DOHH2 (cell line): ENCODE measurements at regions not wholly inside any gene's neighbourhood (a gene's known extent, or its start where the extent isn't known, plus 50 kb on each side); places are given as distances from the start of the nearest gene placed in this dataset.
A peak's percentile ranks its signal among the peaks of the same experiment; 100 is the strongest.

Source experiments
- H3F3A ChIP-seq: fragments of 200-600 bp; sonication (generic), shearing (Covaris generic); 2 replicates; pipeline ENCODE4 v1.6.0; 2016; ENCODE audit warnings: antibody characterized with exemption, mild to moderate bottlenecking; ENCODE audit not compliant: control insufficient read depth, insufficient read depth
- H3K27ac ChIP-seq: fragments of 200-600 bp; sonication (generic); 2 replicates; pipeline ENCODE4 v1.5.1; 2014; ENCODE audit warnings: low read depth, mild to moderate bottlenecking, low read length, moderate library complexity
- H3K27me3 ChIP-seq: fragments of 200-600 bp; sonication (generic); 2 replicates; pipeline ENCODE4 v1.6.1; 2014; ENCODE audit warnings: mild to moderate bottlenecking, low read length, mixed read lengths; ENCODE audit not compliant: control insufficient read depth
- H3K36me3 ChIP-seq: fragments of 200-600 bp; sonication (generic); 2 replicates; pipeline ENCODE4 v1.6.1; 2014; ENCODE audit warnings: mild to moderate bottlenecking, low read length, moderate library complexity, mixed read lengths; ENCODE audit not compliant: control insufficient read depth
- H3K4me1 ChIP-seq: fragments of 200-600 bp; sonication (generic); 2 replicates; pipeline ENCODE4 v1.6.1; 2014; ENCODE audit warnings: mild to moderate bottlenecking, low read length, mixed read lengths; ENCODE audit not compliant: control insufficient read depth
- H3K4me2 ChIP-seq: fragments of 200-600 bp; sonication (generic); 2 replicates; pipeline ENCODE4 v1.6.0; 2014; ENCODE audit warnings: mild to moderate bottlenecking, low read length, moderate library complexity
- H3K4me3 ChIP-seq: fragments of 200-600 bp; sonication (generic); 2 replicates; pipeline ENCODE4 v1.5.1; 2014; ENCODE audit warnings: mild to moderate bottlenecking, low read length, mixed read lengths
- H3K79me2 ChIP-seq: fragments of 200-600 bp; sonication (generic); 2 replicates; pipeline ENCODE4 v1.6.1; 2014; ENCODE audit warnings: mild to moderate bottlenecking, low read length, mixed read lengths; ENCODE audit not compliant: control insufficient read depth
- H3K9me2 ChIP-seq: fragments of 200-600 bp; sonication (generic); replicated peaks from 2 replicates; pipeline ENCODE4 v1.6.1; 2014; ENCODE audit warnings: mild to moderate bottlenecking, low read length, mixed read lengths; ENCODE audit not compliant: control insufficient read depth
- H3K9me3 ChIP-seq: fragments of 200-600 bp; sonication (generic); 2 replicates; pipeline ENCODE4 v1.6.1; 2014; ENCODE audit warnings: antibody characterized with exemption, low read length, mixed read lengths; ENCODE audit not compliant: control insufficient read depth, insufficient read depth
- H4K20me1 ChIP-seq: fragments of 200-600 bp; sonication (generic); 2 replicates; pipeline ENCODE4 v1.6.0; 2014; ENCODE audit warnings: low read depth, mild to moderate bottlenecking, antibody characterized with exemption, low read length, moderate library complexity; ENCODE audit not compliant: control insufficient read depth, insufficient read depth
- EZH2phosphoT487 ChIP-seq: fragments of 200-600 bp; sonication (generic); IDR thresholded peaks from 2 replicates; pipeline ENCODE4 v1.6.1; 2017; ENCODE audit warnings: borderline replicate concordance, mild to moderate bottlenecking, antibody characterized with exemption, low read length, moderate library complexity, mixed read lengths
- TF ChIP-seq, protein P1 (sequence below): fragments of 200-600 bp; sonication (generic); IDR thresholded peaks from one replicate; pipeline ENCODE4 v1.5.1; 2014; ENCODE audit warnings: antibody characterized with exemption, mild to moderate bottlenecking, low read depth, low read length; ENCODE audit not compliant: poor library complexity, severe bottlenecking

DNA sequence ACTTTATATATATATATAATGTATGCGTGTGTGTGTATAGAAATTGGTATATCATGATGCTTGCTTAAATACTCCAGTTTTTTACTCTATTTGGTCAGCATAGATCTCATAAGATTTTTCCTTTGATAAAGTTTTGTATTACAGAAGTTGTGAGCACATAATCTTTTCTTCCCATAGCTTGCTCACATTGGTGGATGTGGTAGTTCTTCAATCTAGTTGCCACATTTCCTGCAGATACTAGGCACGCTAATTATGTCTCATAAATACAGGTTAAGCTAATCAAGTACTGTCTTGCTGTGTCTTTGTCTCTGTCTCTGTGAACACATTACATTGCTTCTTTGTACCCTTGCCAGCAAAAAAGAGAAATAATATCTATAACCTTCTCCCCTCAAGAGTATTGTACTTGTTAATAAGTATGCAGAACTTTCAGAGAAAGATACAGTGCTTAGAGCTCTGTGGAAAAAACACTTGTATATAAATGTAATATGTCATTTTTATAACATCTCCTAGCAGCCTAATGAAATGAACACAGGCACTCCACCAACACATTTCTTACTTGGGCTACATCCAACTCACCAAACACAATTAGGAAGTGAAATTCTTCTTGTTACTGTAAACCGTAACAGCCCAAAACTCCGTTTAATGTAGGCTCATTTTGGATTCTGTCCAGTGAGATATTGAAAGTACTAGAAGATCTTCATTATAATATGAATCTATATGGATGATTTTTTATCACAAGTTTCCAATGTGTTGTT, 306.7 kb upstream of the SLC8A1 start:
- Histone ChIP-seq H3K79me2 (no peaks in the 10 kb centered on the region), H3K36me3 (no peaks in the 10 kb centered on the region), H3F3A (no peaks in the 10 kb centered on the region), H3K9me3 (no peaks in the 10 kb centered on the region), H3K27ac (no peak overlapping the region), H3K4me2 (no peak overlapping the region), H3K4me3 (no peak overlapping the region), H3K27me3 (no peaks in the 10 kb centered on the region), H3K4me1 (0 out of 2 replicates have a peak, but pooled peaks cover 7% of the 10 kb centered on the region), H4K20me1 (no peaks in the 10 kb centered on the region), H3K9me2 (no peaks in the 10 kb centered on the region)
- TF ChIP-seq EZH2phosphoT487, result no peak
- TF ChIP-seq, protein P1, sequence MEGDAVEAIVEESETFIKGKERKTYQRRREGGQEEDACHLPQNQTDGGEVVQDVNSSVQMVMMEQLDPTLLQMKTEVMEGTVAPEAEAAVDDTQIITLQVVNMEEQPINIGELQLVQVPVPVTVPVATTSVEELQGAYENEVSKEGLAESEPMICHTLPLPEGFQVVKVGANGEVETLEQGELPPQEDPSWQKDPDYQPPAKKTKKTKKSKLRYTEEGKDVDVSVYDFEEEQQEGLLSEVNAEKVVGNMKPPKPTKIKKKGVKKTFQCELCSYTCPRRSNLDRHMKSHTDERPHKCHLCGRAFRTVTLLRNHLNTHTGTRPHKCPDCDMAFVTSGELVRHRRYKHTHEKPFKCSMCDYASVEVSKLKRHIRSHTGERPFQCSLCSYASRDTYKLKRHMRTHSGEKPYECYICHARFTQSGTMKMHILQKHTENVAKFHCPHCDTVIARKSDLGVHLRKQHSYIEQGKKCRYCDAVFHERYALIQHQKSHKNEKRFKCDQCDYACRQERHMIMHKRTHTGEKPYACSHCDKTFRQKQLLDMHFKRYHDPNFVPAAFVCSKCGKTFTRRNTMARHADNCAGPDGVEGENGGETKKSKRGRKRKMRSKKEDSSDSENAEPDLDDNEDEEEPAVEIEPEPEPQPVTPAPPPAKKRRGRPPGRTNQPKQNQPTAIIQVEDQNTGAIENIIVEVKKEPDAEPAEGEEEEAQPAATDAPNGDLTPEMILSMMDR, result no peak

DNA sequence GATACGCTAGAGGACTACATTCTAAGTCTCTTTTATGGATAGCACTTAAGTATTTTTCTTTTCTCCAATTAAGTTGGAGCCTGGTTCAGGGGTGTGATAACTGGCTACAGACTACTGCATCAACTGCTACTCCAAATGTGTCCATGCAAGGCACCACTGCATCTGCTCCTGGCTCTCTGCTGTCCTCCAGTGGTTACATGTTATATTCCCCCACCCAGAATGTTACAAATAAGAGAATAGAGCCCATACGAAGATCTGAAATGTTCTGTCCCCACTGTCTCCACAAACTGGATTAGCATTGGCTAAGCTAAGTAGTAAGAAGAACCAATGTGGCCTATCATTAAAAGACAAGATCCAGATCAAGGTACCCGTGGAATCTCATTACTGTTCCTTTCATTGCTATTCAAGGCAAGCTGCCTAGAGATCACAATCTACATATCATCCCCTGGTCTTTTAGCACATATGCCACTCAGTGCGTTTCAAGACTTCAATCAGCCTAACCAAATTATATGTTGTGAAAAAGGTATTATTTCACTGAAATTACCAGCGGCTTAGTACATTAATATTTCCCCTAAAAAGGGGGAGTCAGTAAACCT, 308.3 kb upstream of the SLC8A1 start:
- H3F3A ChIP-seq, result no peaks in the 10 kb centered on the region
- TF ChIP-seq, protein P1, result peak; percentile 77
- TF ChIP-seq EZH2phosphoT487, result no peak
- H3K9me3 ChIP-seq, result no peaks in the 10 kb centered on the region
- H4K20me1 ChIP-seq, result no peaks in the 10 kb centered on the region
- H3K4me1 ChIP-seq, result 0 out of 2 replicates have a peak, but pooled peaks cover 7% of the 10 kb centered on the region
- no peak overlapping the region for H3K4me3 ChIP-seq
- no peaks in the 10 kb centered on the region for H3K36me3 ChIP-seq
- no peaks in the 10 kb centered on the region for H3K79me2 ChIP-seq
- no peak overlapping the region for H3K4me2 ChIP-seq
- no peak overlapping the region for H3K27ac ChIP-seq
- H3K9me2 ChIP-seq, result no peaks in the 10 kb centered on the region
- H3K27me3 ChIP-seq, result no peaks in the 10 kb centered on the region

DNA sequence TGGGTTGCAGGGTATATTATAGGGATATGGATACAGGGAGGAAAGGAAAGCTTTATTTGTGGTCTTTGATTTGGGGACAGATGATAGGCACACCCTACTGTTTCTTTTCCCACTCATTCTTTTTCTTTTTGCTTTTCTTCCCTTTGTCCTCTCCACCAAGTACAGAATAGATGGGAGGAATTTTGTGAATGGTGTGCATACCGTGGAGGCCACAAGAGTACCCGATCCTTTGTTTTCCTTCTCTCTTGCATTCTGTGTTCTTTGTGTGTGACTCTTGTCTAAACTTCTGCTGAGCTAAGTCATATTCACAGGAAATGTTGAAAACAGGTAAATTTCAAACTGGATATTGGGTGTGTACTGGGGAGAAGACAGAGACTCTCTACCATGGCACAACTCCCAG, 321.4 kb upstream of the SLC8A1 start:
- Histone ChIP-seq H3K4me3 (no peak overlapping the region), H4K20me1 (no peaks in the 10 kb centered on the region), H3F3A (no peaks in the 10 kb centered on the region)

More for the DNA sequence above, 321.4 kb upstream of the SLC8A1 start:
- H3K9me3 ChIP-seq, result no peaks in the 10 kb centered on the region
- no peak for TF ChIP-seq EZH2phosphoT487
- TF ChIP-seq, protein P1, result no peak
- H3K79me2 ChIP-seq, result no peaks in the 10 kb centered on the region
- no peak overlapping the region for H3K27ac ChIP-seq
- H3K27me3 ChIP-seq, result no peaks in the 10 kb centered on the region
- no peaks in the 10 kb centered on the region for H3K9me2 ChIP-seq
- H3K36me3 ChIP-seq, result no peaks in the 10 kb centered on the region
- H3K4me1 ChIP-seq, result no peaks in the 10 kb centered on the region
- no peak overlapping the region for H3K4me2 ChIP-seq
